GM12872 (cell line): ENCODE measurements at regions not wholly inside any gene's neighbourhood (a gene's known extent, or its start where the extent isn't known, plus 50 kb on each side); places are given as distances from the start of the nearest gene placed in this dataset.

ENCODE experiments used
- CTCF ChIP-seq: IDR thresholded peaks from 3 replicates; pipeline ENCODE4 v1.5.1; 2011; ENCODE audit warnings: low read depth, mild to moderate bottlenecking, low read length, moderate library complexity; ENCODE audit not compliant: insufficient read depth

GRCh38 chr10:128560993-128561392 is 434.8 kb upstream of the MKI67 start:
- no peak for TF ChIP-seq CTCF

GRCh38 chr10:128563387-128563786 is 437.2 kb upstream of the MKI67 start:
- no peak for TF ChIP-seq CTCF

- TF ChIP-seq CTCF: no peak
These were observed 437.7 kb upstream of the MKI67 start for GRCh38 chr10:128563904-128564303.

GRCh38 chr10:128566361-128566968 is 440.2 kb upstream of the MKI67 start:
- TF ChIP-seq CTCF: no peak

- TF ChIP-seq CTCF: no peak
These were observed 441.3 kb upstream of the MKI67 start for GRCh38 chr10:128567551-128567950.

- TF ChIP-seq CTCF: no peak
These were observed 441.8 kb upstream of the MKI67 start for GRCh38 chr10:128568041-128568440.

- no peak for TF ChIP-seq CTCF
These were observed 442.3 kb upstream of the MKI67 start for GRCh38 chr10:128568491-128568890.
